ENCODE measurements at regions not wholly inside any gene's neighbourhood (a gene's known extent, or its start where the extent isn't known, plus 50 kb on each side); places are given as distances from the start of the nearest gene placed in this dataset.

- H3K27ac ChIP-seq: no peak overlapping the region
- no peak overlapping the region for H3K4me3 ChIP-seq
- DNase-seq (ENCODE audit: low spot score): no peak
- no peak for TF ChIP-seq CTCF (IDR thresholded peaks at IDR 0.05)
Observed at GRCh38 chr2:122519366-122519765, 763.9 kb downstream of the TSN start.

- no peak overlapping the region for H3K27ac ChIP-seq
- no peak overlapping the region for H3K4me3 ChIP-seq
- no peak for DNase-seq (ENCODE audit: low spot score)
- TF ChIP-seq CTCF (IDR thresholded peaks at IDR 0.05): no peak
Observed at GRCh38 chr2:122519821-122520611, 764.6 kb downstream of the TSN start.

GRCh38 chr2:122523143-122523542 lies 767.7 kb downstream of the TSN start:
- no peak for DNase-seq (ENCODE audit: low spot score)

GRCh38 chr2:122523981-122524380 lies 768.5 kb downstream of the TSN start:
- no peak for DNase-seq (ENCODE audit: low spot score)
- H3K27ac ChIP-seq: no peak overlapping the region
- TF ChIP-seq CTCF (IDR thresholded peaks at IDR 0.05): no peak
- no peak overlapping the region for H3K4me3 ChIP-seq

More at GRCh38 chr2:122523143-122523542, 767.7 kb downstream of the TSN start:
- TF ChIP-seq CTCF (IDR thresholded peaks at IDR 0.05): no peak
- Histone ChIP-seq H3K27ac (no peak overlapping the region), H3K4me3 (no peak overlapping the region)

- no peak for DNase-seq (ENCODE audit: low spot score)
- no peak for TF ChIP-seq CTCF (IDR thresholded peaks at IDR 0.05)
- Histone ChIP-seq H3K4me3 (no peak overlapping the region), H3K27ac (no peak overlapping the region)
Observed at GRCh38 chr2:122525336-122525735, 769.9 kb downstream of the TSN start.

GRCh38 chr2:122528061-122528460 lies 772.6 kb downstream of the TSN start:
- TF ChIP-seq CTCF (IDR thresholded peaks at IDR 0.05): no peak
- DNase-seq (ENCODE audit: low spot score): no peak
- no peak overlapping the region for H3K4me3 ChIP-seq
- no peak overlapping the region for H3K27ac ChIP-seq
